Ovary (tissue), 7 donors: ENCODE measurements at regions not wholly inside any gene's neighbourhood (a gene's known extent, or its start where the extent isn't known, plus 50 kb on each side); places are given as distances from the start of the nearest gene placed in this dataset.

Experiments
- DNase-seq, 5 donors: peaks; one replicate each; pipeline ENCODE4 v3.0.0-alpha.2; 2019 to 2020
- H3K27ac ChIP-seq, 2 donors: fragments of 200-600 bp; one replicate each; pipeline versions ENCODE4 v1.5.1 to v1.8.0; 2019 to 2022
- H3K27me3 ChIP-seq: fragments of 200-600 bp; one replicate; pipeline ENCODE4 v1.8.0; 2022
- H3K36me3 ChIP-seq: fragments of 200-600 bp; sonication (generic); one replicate; pipeline ENCODE4 v1.5.1; 2019
- H3K4me1 ChIP-seq: one replicate; pipeline ENCODE4 v1.8.1; 2013; ENCODE audit warnings: mild to moderate bottlenecking, moderate library complexity; ENCODE audit not compliant: insufficient read depth
- H3K4me3 ChIP-seq: fragments of 200-600 bp; sonication (generic); one replicate; pipeline ENCODE4 v1.5.1; 2017
- H3K9me3 ChIP-seq, 2 donors: fragments of 200-600 bp in 1 of 2; sonication (generic) in 1 of 2; one replicate each; pipeline versions ENCODE4 v1.5.1 to v1.8.1; 2013 to 2019; ENCODE audit warnings: mild to moderate bottlenecking in 1 of 2, moderate library complexity in 1 of 2
- EP300 ChIP-seq: sonication (generic); formaldehyde crosslinking; IDR thresholded peaks from one replicate; pipeline ENCODE4 v1.6.1; 2017; ENCODE audit warnings: antibody characterized with exemption
- POLR2A ChIP-seq: fragments of 450-650 bp; IDR thresholded peaks from one replicate; pipeline ENCODE4 v1.6.1; 2017; ENCODE audit warnings: antibody characterized with exemption, mild to moderate bottlenecking, moderate library complexity
- WGBS, 3 donors: extraction: QIAGEN DNeasy Blood & Tissue Kit in 1 of 3; methylation state at CpG; one replicate each; pipeline versions ENCODE4 v1.1.5 to v1.1.7; 2013 to 2017; 5-methylcytosine and 5-hydroxymethylcytosine counted together
- intact Hi-C, 4 donors: fragments of 100-400 bp; cut with DNase I; formaldehyde crosslinking; loops; one replicate each; pipeline versions ENCODE4 v1.11.0 to v1.15.1; 2022 to 2023
- TF ChIP-seq, protein P1 (sequence below), 3 donors: fragments of 450-650 bp in 2 of 3; fragments of 200-600 bp in 1 of 3; IDR thresholded peaks; one replicate each; pipeline versions ENCODE4 v1.5.1 to v1.8.0; 2016 to 2022; ENCODE audit warnings: antibody characterized with exemption in 3 of 3, mild to moderate bottlenecking in 1 of 3
- donor health status: DM: no; HTN: no; CAD: no; lungs with moderate emphysema.
- donor health status: DM: no; HTN: no; CAD: no.
- donor health status: Bipolar disorder and iron deficiency.
- donor health status: DM: no; HTN: no; CAD: no.
- donor health status: DM: yes; HTN: yes; CAD: no.

- no peak for TF ChIP-seq POLR2A
- TF ChIP-seq, protein P1, sequence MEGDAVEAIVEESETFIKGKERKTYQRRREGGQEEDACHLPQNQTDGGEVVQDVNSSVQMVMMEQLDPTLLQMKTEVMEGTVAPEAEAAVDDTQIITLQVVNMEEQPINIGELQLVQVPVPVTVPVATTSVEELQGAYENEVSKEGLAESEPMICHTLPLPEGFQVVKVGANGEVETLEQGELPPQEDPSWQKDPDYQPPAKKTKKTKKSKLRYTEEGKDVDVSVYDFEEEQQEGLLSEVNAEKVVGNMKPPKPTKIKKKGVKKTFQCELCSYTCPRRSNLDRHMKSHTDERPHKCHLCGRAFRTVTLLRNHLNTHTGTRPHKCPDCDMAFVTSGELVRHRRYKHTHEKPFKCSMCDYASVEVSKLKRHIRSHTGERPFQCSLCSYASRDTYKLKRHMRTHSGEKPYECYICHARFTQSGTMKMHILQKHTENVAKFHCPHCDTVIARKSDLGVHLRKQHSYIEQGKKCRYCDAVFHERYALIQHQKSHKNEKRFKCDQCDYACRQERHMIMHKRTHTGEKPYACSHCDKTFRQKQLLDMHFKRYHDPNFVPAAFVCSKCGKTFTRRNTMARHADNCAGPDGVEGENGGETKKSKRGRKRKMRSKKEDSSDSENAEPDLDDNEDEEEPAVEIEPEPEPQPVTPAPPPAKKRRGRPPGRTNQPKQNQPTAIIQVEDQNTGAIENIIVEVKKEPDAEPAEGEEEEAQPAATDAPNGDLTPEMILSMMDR (IDR thresholded peaks at IDR 0.05) = no peak
- TF ChIP-seq EP300 = no peak
- Histone ChIP-seq H3K9me3 (no peaks in the 10 kb centered on the region), H3K4me3 (no peak overlapping the region), H3K4me1 (no peaks in the 10 kb centered on the region), H3K27ac (no peak overlapping the region), H3K27me3 (no peaks in the 10 kb centered on the region), H3K36me3 (no peaks in the 10 kb centered on the region)
- intact Hi-C loops = no loop called here
- DNase-seq = no peak
- 25 to 54% (median 28%) methylated on average over 3 of the region's 3 CpGs for WGBS, 3 donors
These were observed 1730.4 kb downstream of the SI start for GRCh38 chr3:163347944-163348343.

- intact Hi-C loops = no loop called here
- Histone ChIP-seq H3K4me1 (no peaks in the 10 kb centered on the region), H3K36me3 (no peaks in the 10 kb centered on the region), H3K27ac (no peak overlapping the region), H3K9me3 (no peaks in the 10 kb centered on the region), H3K4me3 (no peak overlapping the region), H3K27me3 (no peaks in the 10 kb centered on the region)
- 64 to 68% (median 68%) methylated on average over 1 of the region's 1 CpG for WGBS, 3 donors
- TF ChIP-seq, protein P1 (IDR thresholded peaks at IDR 0.05) = no peak
- no peak for TF ChIP-seq POLR2A
- no peak for TF ChIP-seq EP300
- no peak for DNase-seq
These were observed 1742.9 kb downstream of the SI start for GRCh38 chr3:163335429-163335828.

DNA sequence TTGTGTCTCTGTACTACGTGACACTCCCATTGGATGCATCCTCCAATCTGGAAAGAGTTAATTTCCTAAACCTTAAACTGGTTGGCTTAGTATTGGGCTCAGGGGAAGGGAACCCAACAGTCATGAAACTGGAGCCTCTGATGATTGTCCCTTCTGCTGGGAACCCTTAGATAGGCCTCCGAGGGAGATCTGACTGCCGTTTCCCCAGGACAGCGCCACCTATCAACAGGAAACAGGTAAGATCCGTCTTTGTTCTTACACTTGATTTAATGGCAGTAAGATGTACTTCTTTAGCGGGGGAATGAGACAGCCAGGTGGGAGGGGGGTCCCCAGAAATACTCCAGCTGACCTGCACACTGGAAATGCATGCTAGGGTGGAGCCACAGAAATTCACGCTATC, 1749.6 kb downstream of the SI start:
- Histone ChIP-seq H3K36me3 (no peaks in the 10 kb centered on the region), H3K4me3 (no peak overlapping the region), H3K27ac (no peak overlapping the region), H3K27me3 (no peaks in the 10 kb centered on the region), H3K4me1 (no peaks in the 10 kb centered on the region), H3K9me3 (no peaks in the 10 kb centered on the region)
- WGBS, 3 donors = 82 to 88% (median 88%) methylated on average over 7 of the region's 7 CpGs
- DNase-seq = no peak
- TF ChIP-seq, protein P1 (IDR thresholded peaks at IDR 0.05) = no peak
- TF ChIP-seq POLR2A (no peak), EP300 (no peak)
- intact Hi-C loops = no loop called here

GRCh38 chr3:163327086-163327485, 1751.2 kb downstream of the SI start:
- Histone ChIP-seq H3K27ac (no peak overlapping the region), H3K9me3 (no peaks in the 10 kb centered on the region), H3K4me1 (no peaks in the 10 kb centered on the region), H3K4me3 (no peak overlapping the region), H3K36me3 (no peaks in the 10 kb centered on the region), H3K27me3 (no peaks in the 10 kb centered on the region)
- intact Hi-C loops = no loop called here
- DNase-seq = no peak
- TF ChIP-seq EP300 (no peak), POLR2A (no peak)
- TF ChIP-seq, protein P1 (IDR thresholded peaks at IDR 0.05) = no peak
- 21 to 25% (median 24%) methylated on average over 2 of the region's 2 CpGs for WGBS, 3 donors

- H3K36me3 ChIP-seq = no peaks in the 10 kb centered on the region
- no peak overlapping the region for H3K4me3 ChIP-seq
- H3K9me3 ChIP-seq = no peaks in the 10 kb centered on the region
- H3K27me3 ChIP-seq = no peaks in the 10 kb centered on the region
- TF ChIP-seq POLR2A = no peak
- TF ChIP-seq, protein P1 (IDR thresholded peaks at IDR 0.05) = no peak
- no peak for TF ChIP-seq EP300
- intact Hi-C loops = no loop called here
- no peaks in the 10 kb centered on the region for H3K4me1 ChIP-seq
- DNase-seq = no peak
- H3K27ac ChIP-seq = no peak overlapping the region
These were observed 1762.5 kb downstream of the SI start for GRCh38 chr3:163315786-163316185.
